ENCODE measurements at regions not wholly inside any gene's neighbourhood (a gene's known extent, or its start where the extent isn't known, plus 50 kb on each side); places are given as distances from the start of the nearest gene placed in this dataset.
"Not testable (repeated sequence)": the region's sequence is repeated elsewhere in the genome, so short reads cannot be mapped to it uniquely, and the experiment has no call there.

DNA sequence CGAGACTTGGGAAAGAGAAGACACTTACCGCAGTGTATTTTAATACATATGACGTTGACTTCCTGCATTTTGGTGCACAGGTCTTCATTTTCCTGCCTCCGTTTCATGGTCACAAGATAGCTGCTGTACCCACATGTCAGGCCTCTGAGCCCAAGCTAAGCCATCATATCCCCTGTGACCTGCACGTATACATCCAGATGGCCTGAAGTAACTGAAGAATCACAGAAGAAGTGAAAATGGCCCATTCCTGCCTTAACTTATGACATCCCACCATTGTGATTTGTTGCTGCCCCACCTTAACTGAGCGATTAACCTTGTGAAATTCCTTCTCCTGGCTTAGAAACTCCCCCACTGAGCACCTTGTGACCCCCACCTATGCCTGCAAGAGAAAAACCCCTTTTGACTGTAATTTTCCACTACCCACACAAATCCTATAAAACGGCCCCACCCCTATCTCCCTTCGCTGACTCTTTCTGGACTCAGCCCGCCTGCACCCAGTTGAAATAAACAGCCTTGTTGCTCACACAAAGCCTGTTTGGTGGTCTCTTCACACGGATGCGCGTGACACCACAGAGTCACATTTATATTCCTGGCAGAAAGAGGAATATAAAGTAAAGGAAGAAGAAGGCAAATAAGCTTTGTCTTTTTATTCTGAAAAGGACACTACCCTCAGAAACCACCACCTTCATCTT lies 78.4 kb upstream of the AMN1 start:
- not testable (repeated sequence) for H3K27me3 ChIP-seq (ENCODE audit: control insufficient read depth in 3 of 3, insufficient read depth in 3 of 3, low read length in 3 of 3); H3K9ac ChIP-seq (ENCODE audit: low read depth in 1 of 3, low read length in 3 of 3); H3K36me3 ChIP-seq (ENCODE audit: control insufficient read depth in 3 of 3, insufficient read depth in 3 of 3, low read length in 3 of 3); H3K4me3 ChIP-seq (ENCODE audit: low read length in 3 of 3); H3K9me3 ChIP-seq (ENCODE audit: control insufficient read depth in 3 of 3, low read length in 3 of 3); H3K4me1 ChIP-seq (ENCODE audit: control insufficient read depth in 3 of 3, insufficient read depth in 3 of 3, low read length in 3 of 3); H3K27ac ChIP-seq (ENCODE audit: low read depth, low read length)

GRCh38 chr12:31805681-31806080 lies 76.9 kb upstream of the AMN1 start:
- H3K4me1 ChIP-seq (ENCODE audit: control insufficient read depth in 3 of 3, insufficient read depth in 3 of 3, low read length in 3 of 3); H3K9me3 ChIP-seq (ENCODE audit: control insufficient read depth in 3 of 3, low read length in 3 of 3); H3K4me3 ChIP-seq (ENCODE audit: low read length in 3 of 3); H3K36me3 ChIP-seq (ENCODE audit: control insufficient read depth in 3 of 3, insufficient read depth in 3 of 3, low read length in 3 of 3); H3K9ac ChIP-seq (ENCODE audit: low read depth in 1 of 3, low read length in 3 of 3); H3K27me3 ChIP-seq (ENCODE audit: control insufficient read depth in 3 of 3, insufficient read depth in 3 of 3, low read length in 3 of 3); H3K27ac ChIP-seq (ENCODE audit: low read depth, low read length): not testable (repeated sequence)

- not testable (repeated sequence) for H3K4me1 ChIP-seq (ENCODE audit: control insufficient read depth in 3 of 3, insufficient read depth in 3 of 3, low read length in 3 of 3); H3K9ac ChIP-seq (ENCODE audit: low read depth in 1 of 3, low read length in 3 of 3); H3K9me3 ChIP-seq (ENCODE audit: control insufficient read depth in 3 of 3, low read length in 3 of 3); H3K4me3 ChIP-seq (ENCODE audit: low read length in 3 of 3); H3K27me3 ChIP-seq (ENCODE audit: control insufficient read depth in 3 of 3, insufficient read depth in 3 of 3, low read length in 3 of 3); H3K27ac ChIP-seq (ENCODE audit: low read depth, low read length); H3K36me3 ChIP-seq (ENCODE audit: control insufficient read depth in 3 of 3, insufficient read depth in 3 of 3, low read length in 3 of 3)
Measured at GRCh38 chr12:31804707-31805106, 75.9 kb upstream of the AMN1 start.

- no peaks in the 10 kb centered on the region for H3K9me3 ChIP-seq (ENCODE audit: control insufficient read depth in 3 of 3, low read length in 3 of 3)
- no peaks in the 10 kb centered on the region for H3K4me1 ChIP-seq (ENCODE audit: control insufficient read depth in 3 of 3, insufficient read depth in 3 of 3, low read length in 3 of 3)
- H3K27me3 ChIP-seq (ENCODE audit: control insufficient read depth in 3 of 3, insufficient read depth in 3 of 3, low read length in 3 of 3), result no peaks in the 10 kb centered on the region
- no peaks in the 10 kb centered on the region for H3K36me3 ChIP-seq (ENCODE audit: control insufficient read depth in 3 of 3, insufficient read depth in 3 of 3, low read length in 3 of 3)
- H3K9ac ChIP-seq (ENCODE audit: low read depth in 1 of 3, low read length in 3 of 3), result no peak overlapping the region
- no peak overlapping the region for H3K27ac ChIP-seq (ENCODE audit: low read depth, low read length)
- H3K4me3 ChIP-seq (ENCODE audit: low read length in 3 of 3), result no peak overlapping the region
Measured at GRCh38 chr12:31804185-31804504, 75.3 kb upstream of the AMN1 start.

- H3K36me3 ChIP-seq (ENCODE audit: control insufficient read depth in 3 of 3, insufficient read depth in 3 of 3, low read length in 3 of 3), result no peaks in the 10 kb centered on the region
- no peaks in the 10 kb centered on the region for H3K9me3 ChIP-seq (ENCODE audit: control insufficient read depth in 3 of 3, low read length in 3 of 3)
- no peaks in the 10 kb centered on the region for H3K4me1 ChIP-seq (ENCODE audit: control insufficient read depth in 3 of 3, insufficient read depth in 3 of 3, low read length in 3 of 3)
- H3K4me3 ChIP-seq (ENCODE audit: low read length in 3 of 3), result no peak overlapping the region
- H3K27ac ChIP-seq (ENCODE audit: low read depth, low read length), result no peak overlapping the region
- no peaks in the 10 kb centered on the region for H3K27me3 ChIP-seq (ENCODE audit: control insufficient read depth in 3 of 3, insufficient read depth in 3 of 3, low read length in 3 of 3)
- no peak overlapping the region for H3K9ac ChIP-seq (ENCODE audit: low read depth in 1 of 3, low read length in 3 of 3)
Measured at GRCh38 chr12:31803306-31804184, 74.7 kb upstream of the AMN1 start.

DNA sequence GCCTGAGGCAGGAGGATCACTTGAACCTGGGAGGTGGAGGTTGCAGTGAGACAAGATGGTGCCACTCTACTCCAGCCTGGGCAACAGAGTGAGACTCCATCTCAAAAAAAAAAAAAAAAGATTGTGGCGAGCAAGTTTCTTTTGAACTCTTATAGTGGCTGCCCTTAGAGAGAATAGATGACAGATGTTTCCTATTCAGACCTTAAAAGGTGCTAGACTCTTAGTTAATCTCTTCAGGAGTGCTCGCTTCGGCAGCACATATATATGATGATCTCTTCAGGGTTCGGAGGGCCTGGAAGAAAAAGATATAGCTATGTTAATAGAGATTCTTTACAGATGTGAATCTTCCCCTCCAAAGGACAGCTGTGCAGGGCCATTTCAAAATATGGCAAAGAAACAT lies 73.1 kb upstream of the AMN1 start:
- no peak overlapping the region for H3K9ac ChIP-seq (ENCODE audit: low read depth in 1 of 3, low read length in 3 of 3)
- no peaks in the 10 kb centered on the region for H3K9me3 ChIP-seq (ENCODE audit: control insufficient read depth in 3 of 3, low read length in 3 of 3)
- no peaks in the 10 kb centered on the region for H3K27me3 ChIP-seq (ENCODE audit: control insufficient read depth in 3 of 3, insufficient read depth in 3 of 3, low read length in 3 of 3)
- no peak overlapping the region for H3K4me3 ChIP-seq (ENCODE audit: low read length in 3 of 3)
- H3K36me3 ChIP-seq (ENCODE audit: control insufficient read depth in 3 of 3, insufficient read depth in 3 of 3, low read length in 3 of 3), result no peaks in the 10 kb centered on the region
- no peak overlapping the region for H3K27ac ChIP-seq (ENCODE audit: low read depth, low read length)
- H3K4me1 ChIP-seq (ENCODE audit: control insufficient read depth in 3 of 3, insufficient read depth in 3 of 3, low read length in 3 of 3), result no peaks in the 10 kb centered on the region

DNA sequence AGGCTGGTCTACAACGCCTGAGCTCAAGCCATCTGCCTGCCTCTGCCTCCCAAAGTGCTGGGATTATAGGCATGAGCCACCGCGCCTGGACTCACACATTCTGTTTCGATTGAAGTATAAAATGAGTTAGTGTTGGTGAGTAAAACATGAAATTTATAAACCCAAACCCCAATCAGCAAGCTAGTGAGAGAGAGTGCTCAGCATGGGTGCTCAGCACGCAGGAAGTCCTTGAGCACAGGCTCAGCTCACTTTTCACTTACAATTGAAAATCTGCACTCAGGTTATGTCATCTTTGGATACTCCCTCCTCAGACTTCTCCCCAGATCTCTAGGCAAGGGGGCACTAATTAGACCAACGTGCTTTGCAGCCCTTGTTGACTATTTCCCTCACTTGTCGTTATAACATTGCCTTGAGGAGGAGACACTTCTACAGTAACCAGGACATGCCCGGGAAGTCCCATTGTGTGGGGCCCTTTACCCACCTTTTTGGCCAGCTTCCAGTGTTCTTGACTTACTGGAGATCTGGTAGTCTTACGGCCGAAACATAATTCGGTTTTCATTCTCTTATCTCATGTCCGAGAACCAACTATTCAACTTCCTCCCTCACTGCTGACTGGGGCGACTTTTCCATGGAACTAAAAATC lies 68.5 kb upstream of the AMN1 start:
- Histone ChIP-seq H3K27me3 (ENCODE audit: control insufficient read depth in 3 of 3, insufficient read depth in 3 of 3, low read length in 3 of 3) (no peaks in the 10 kb centered on the region), H3K9ac (ENCODE audit: low read depth in 1 of 3, low read length in 3 of 3) (no peak overlapping the region), H3K9me3 (ENCODE audit: control insufficient read depth in 3 of 3, low read length in 3 of 3) (no peaks in the 10 kb centered on the region), H3K27ac (ENCODE audit: low read depth, low read length) (no peak overlapping the region), H3K36me3 (ENCODE audit: control insufficient read depth in 3 of 3, insufficient read depth in 3 of 3, low read length in 3 of 3) (no peaks in the 10 kb centered on the region), H3K4me1 (ENCODE audit: control insufficient read depth in 3 of 3, insufficient read depth in 3 of 3, low read length in 3 of 3) (no peaks in the 10 kb centered on the region), H3K4me3 (ENCODE audit: low read length in 3 of 3) (no peak overlapping the region)

- H3K36me3 ChIP-seq (ENCODE audit: control insufficient read depth in 3 of 3, insufficient read depth in 3 of 3, low read length in 3 of 3), result no peaks in the 10 kb centered on the region
- no peak overlapping the region for H3K4me3 ChIP-seq (ENCODE audit: low read length in 3 of 3)
- no peaks in the 10 kb centered on the region for H3K9me3 ChIP-seq (ENCODE audit: control insufficient read depth in 3 of 3, low read length in 3 of 3)
- no peaks in the 10 kb centered on the region for H3K4me1 ChIP-seq (ENCODE audit: control insufficient read depth in 3 of 3, insufficient read depth in 3 of 3, low read length in 3 of 3)
- H3K27me3 ChIP-seq (ENCODE audit: control insufficient read depth in 3 of 3, insufficient read depth in 3 of 3, low read length in 3 of 3), result no peaks in the 10 kb centered on the region
- H3K27ac ChIP-seq (ENCODE audit: low read depth, low read length), result no peak overlapping the region
- H3K9ac ChIP-seq (ENCODE audit: low read depth in 1 of 3, low read length in 3 of 3), result no peak overlapping the region
Measured at GRCh38 chr12:31796270-31796951, 67.6 kb upstream of the AMN1 start.

DNA sequence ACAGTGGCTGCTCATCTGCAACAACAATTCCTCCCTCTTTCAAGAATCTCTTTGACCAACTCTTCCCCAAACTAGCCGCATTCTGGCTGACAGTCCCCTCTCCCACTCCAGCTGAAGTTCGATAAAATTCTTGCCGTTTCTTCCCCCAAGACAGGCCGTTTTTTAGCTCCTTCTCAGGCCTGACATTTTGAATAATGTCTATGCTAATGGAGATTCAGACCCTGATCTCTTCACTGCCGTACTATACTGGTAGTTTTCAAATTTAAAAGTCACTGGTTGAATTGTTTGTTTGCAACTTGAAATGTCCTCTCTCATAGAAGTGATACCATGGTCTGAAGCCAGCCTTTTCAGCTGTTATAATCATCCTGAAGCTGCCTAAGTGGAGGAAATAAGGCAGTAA lies 65.9 kb upstream of the AMN1 start:
- Histone ChIP-seq H3K36me3 (ENCODE audit: control insufficient read depth in 3 of 3, insufficient read depth in 3 of 3, low read length in 3 of 3) (no peaks in the 10 kb centered on the region), H3K4me3 (ENCODE audit: low read length in 3 of 3) (no peak overlapping the region), H3K4me1 (ENCODE audit: control insufficient read depth in 3 of 3, insufficient read depth in 3 of 3, low read length in 3 of 3) (no peaks in the 10 kb centered on the region), H3K27ac (ENCODE audit: low read depth, low read length) (no peak overlapping the region), H3K9me3 (ENCODE audit: control insufficient read depth in 3 of 3, low read length in 3 of 3) (no peaks in the 10 kb centered on the region), H3K27me3 (ENCODE audit: control insufficient read depth in 3 of 3, insufficient read depth in 3 of 3, low read length in 3 of 3) (no peaks in the 10 kb centered on the region), H3K9ac (ENCODE audit: low read depth in 1 of 3, low read length in 3 of 3) (no peak overlapping the region)

DNA sequence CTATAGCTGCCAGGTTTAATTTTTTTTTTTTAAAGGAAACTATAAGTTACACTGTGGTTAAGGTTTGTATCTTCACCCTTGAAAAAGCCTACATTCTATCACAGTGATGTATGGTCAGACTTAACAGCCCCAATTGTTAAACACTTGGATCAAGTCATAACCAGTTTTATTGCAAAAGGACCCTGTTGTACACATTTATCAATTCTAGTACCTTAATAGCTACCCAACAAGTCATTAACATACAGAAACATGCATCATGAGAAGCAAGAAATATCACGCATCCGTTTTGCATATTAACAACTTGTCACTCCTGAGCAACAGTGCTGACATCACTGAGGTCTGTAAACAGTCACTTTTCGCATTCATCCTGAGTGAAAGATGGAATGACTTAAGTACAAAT lies 62.4 kb upstream of the AMN1 start:
- H3K9me3 ChIP-seq (ENCODE audit: control insufficient read depth in 3 of 3, low read length in 3 of 3); H3K9ac ChIP-seq (ENCODE audit: low read depth in 1 of 3, low read length in 3 of 3); H3K4me1 ChIP-seq (ENCODE audit: control insufficient read depth in 3 of 3, insufficient read depth in 3 of 3, low read length in 3 of 3); H3K27me3 ChIP-seq (ENCODE audit: control insufficient read depth in 3 of 3, insufficient read depth in 3 of 3, low read length in 3 of 3); H3K4me3 ChIP-seq (ENCODE audit: low read length in 3 of 3); H3K36me3 ChIP-seq (ENCODE audit: control insufficient read depth in 3 of 3, insufficient read depth in 3 of 3, low read length in 3 of 3); H3K27ac ChIP-seq (ENCODE audit: low read depth, low read length): not testable (repeated sequence)
